ENCODE measurements at regions not wholly inside any gene's neighbourhood (a gene's known extent, or its start where the extent isn't known, plus 50 kb on each side); places are given as distances from the start of the nearest gene placed in this dataset.

GRCh38 chr5:120907953-120908352 lies 443.9 kb downstream of the PRR16 start:
- no CpG with 5 or more reads among the region's 1 CpG for WGBS, 2 experiments
- Histone ChIP-seq H3K9me3 (ENCODE audit: control insufficient read depth, low read length) (no peaks in the 10 kb centered on the region), H3K27me3 (ENCODE audit: control insufficient read depth, insufficient read depth, low read length, poor library complexity, severe bottlenecking) (no peaks in the 10 kb centered on the region), H3K27ac (ENCODE audit: insufficient read depth, low read depth, low read length, poor library complexity, severe bottlenecking) (no peak overlapping the region), H3K4me3 (ENCODE audit: insufficient read depth, low read depth, low read length) (no peak overlapping the region), H3K4me1 (ENCODE audit: control insufficient read depth, insufficient read depth, low read length) (no peaks in the 10 kb centered on the region), H3K36me3 (ENCODE audit: control insufficient read depth, insufficient read depth, low read length) (no peaks in the 10 kb centered on the region)

GRCh38 chr5:120910629-120911028 lies 446.5 kb downstream of the PRR16 start:
- H3K27ac ChIP-seq (ENCODE audit: insufficient read depth, low read depth, low read length, poor library complexity, severe bottlenecking): no peak overlapping the region
- WGBS, 2 experiments: 78 to 96% methylated on average over 1 of the region's 1 CpG
- no peaks in the 10 kb centered on the region for H3K9me3 ChIP-seq (ENCODE audit: control insufficient read depth, low read length)
- H3K27me3 ChIP-seq (ENCODE audit: control insufficient read depth, insufficient read depth, low read length, poor library complexity, severe bottlenecking): no peaks in the 10 kb centered on the region
- no peak overlapping the region for H3K4me3 ChIP-seq (ENCODE audit: insufficient read depth, low read depth, low read length)
- H3K36me3 ChIP-seq (ENCODE audit: control insufficient read depth, insufficient read depth, low read length): no peaks in the 10 kb centered on the region
- H3K4me1 ChIP-seq (ENCODE audit: control insufficient read depth, insufficient read depth, low read length): no peaks in the 10 kb centered on the region

GRCh38 chr5:120913396-120913795 lies 449.3 kb downstream of the PRR16 start:
- Histone ChIP-seq H3K4me1 (ENCODE audit: control insufficient read depth, insufficient read depth, low read length) (no peaks in the 10 kb centered on the region), H3K27me3 (ENCODE audit: control insufficient read depth, insufficient read depth, low read length, poor library complexity, severe bottlenecking) (no peaks in the 10 kb centered on the region), H3K36me3 (ENCODE audit: control insufficient read depth, insufficient read depth, low read length) (no peaks in the 10 kb centered on the region), H3K27ac (ENCODE audit: insufficient read depth, low read depth, low read length, poor library complexity, severe bottlenecking) (no peak overlapping the region), H3K9me3 (ENCODE audit: control insufficient read depth, low read length) (no peaks in the 10 kb centered on the region), H3K4me3 (ENCODE audit: insufficient read depth, low read depth, low read length) (no peak overlapping the region)
- WGBS, 2 experiments: 79 to 92% methylated on average over 1 to 2 of the region's 2 CpGs

- no peak overlapping the region for H3K4me3 ChIP-seq (ENCODE audit: insufficient read depth, low read depth, low read length)
- H3K27me3 ChIP-seq (ENCODE audit: control insufficient read depth, insufficient read depth, low read length, poor library complexity, severe bottlenecking): no peaks in the 10 kb centered on the region
- no peaks in the 10 kb centered on the region for H3K36me3 ChIP-seq (ENCODE audit: control insufficient read depth, insufficient read depth, low read length)
- no peak overlapping the region for H3K27ac ChIP-seq (ENCODE audit: insufficient read depth, low read depth, low read length, poor library complexity, severe bottlenecking)
- no peaks in the 10 kb centered on the region for H3K9me3 ChIP-seq (ENCODE audit: control insufficient read depth, low read length)
- H3K4me1 ChIP-seq (ENCODE audit: control insufficient read depth, insufficient read depth, low read length): no peaks in the 10 kb centered on the region
- 83 to 87% methylated on average over 1 of the region's 1 CpG for WGBS, 2 experiments
Observed at GRCh38 chr5:120917214-120917758, 453.2 kb downstream of the PRR16 start.

- Histone ChIP-seq H3K27ac (ENCODE audit: insufficient read depth, low read depth, low read length, poor library complexity, severe bottlenecking) (no peak overlapping the region), H3K36me3 (ENCODE audit: control insufficient read depth, insufficient read depth, low read length) (no peaks in the 10 kb centered on the region), H3K4me1 (ENCODE audit: control insufficient read depth, insufficient read depth, low read length) (no peaks in the 10 kb centered on the region), H3K4me3 (ENCODE audit: insufficient read depth, low read depth, low read length) (no peak overlapping the region), H3K9me3 (ENCODE audit: control insufficient read depth, low read length) (no peaks in the 10 kb centered on the region), H3K27me3 (ENCODE audit: control insufficient read depth, insufficient read depth, low read length, poor library complexity, severe bottlenecking) (no peaks in the 10 kb centered on the region)
- WGBS, 2 experiments: 93 to 98% methylated on average over 2 of the region's 2 CpGs
Observed at GRCh38 chr5:120919017-120919416, 454.9 kb downstream of the PRR16 start.

- no peaks in the 10 kb centered on the region for H3K27me3 ChIP-seq (ENCODE audit: control insufficient read depth, insufficient read depth, low read length, poor library complexity, severe bottlenecking)
- H3K36me3 ChIP-seq (ENCODE audit: control insufficient read depth, insufficient read depth, low read length): no peaks in the 10 kb centered on the region
- H3K27ac ChIP-seq (ENCODE audit: insufficient read depth, low read depth, low read length, poor library complexity, severe bottlenecking): no peak overlapping the region
- no peaks in the 10 kb centered on the region for H3K9me3 ChIP-seq (ENCODE audit: control insufficient read depth, low read length)
- no peak overlapping the region for H3K4me3 ChIP-seq (ENCODE audit: insufficient read depth, low read depth, low read length)
- WGBS, 2 experiments: 85 to 92% methylated on average over 2 of the region's 3 CpGs
- no peaks in the 10 kb centered on the region for H3K4me1 ChIP-seq (ENCODE audit: control insufficient read depth, insufficient read depth, low read length)
Observed at GRCh38 chr5:120923026-120923425, 458.9 kb downstream of the PRR16 start.

- Histone ChIP-seq H3K4me1 (ENCODE audit: control insufficient read depth, insufficient read depth, low read length) (no peaks in the 10 kb centered on the region), H3K4me3 (ENCODE audit: insufficient read depth, low read depth, low read length) (no peak overlapping the region), H3K27ac (ENCODE audit: insufficient read depth, low read depth, low read length, poor library complexity, severe bottlenecking) (no peak overlapping the region), H3K36me3 (ENCODE audit: control insufficient read depth, insufficient read depth, low read length) (no peaks in the 10 kb centered on the region), H3K27me3 (ENCODE audit: control insufficient read depth, insufficient read depth, low read length, poor library complexity, severe bottlenecking) (no peaks in the 10 kb centered on the region), H3K9me3 (ENCODE audit: control insufficient read depth, low read length) (no peaks in the 10 kb centered on the region)
- 90% methylated on average over 1 of the region's 1 CpG for WGBS, 2 experiments
Observed at GRCh38 chr5:120926471-120926870, 462.4 kb downstream of the PRR16 start.

GRCh38 chr5:120927950-120928530 lies 463.9 kb downstream of the PRR16 start:
- no peak overlapping the region for H3K27ac ChIP-seq (ENCODE audit: insufficient read depth, low read depth, low read length, poor library complexity, severe bottlenecking)
- no peak overlapping the region for H3K4me3 ChIP-seq (ENCODE audit: insufficient read depth, low read depth, low read length)
- no peaks in the 10 kb centered on the region for H3K4me1 ChIP-seq (ENCODE audit: control insufficient read depth, insufficient read depth, low read length)
- H3K9me3 ChIP-seq (ENCODE audit: control insufficient read depth, low read length): no peaks in the 10 kb centered on the region
- H3K36me3 ChIP-seq (ENCODE audit: control insufficient read depth, insufficient read depth, low read length): no peaks in the 10 kb centered on the region
- no peaks in the 10 kb centered on the region for H3K27me3 ChIP-seq (ENCODE audit: control insufficient read depth, insufficient read depth, low read length, poor library complexity, severe bottlenecking)

- H3K4me3 ChIP-seq (ENCODE audit: insufficient read depth, low read depth, low read length): no peak overlapping the region
Observed at GRCh38 chr5:120932480-120932879, 468.4 kb downstream of the PRR16 start.

GRCh38 chr5:120934031-120934430 lies 469.9 kb downstream of the PRR16 start:
- no peak overlapping the region for H3K4me3 ChIP-seq (ENCODE audit: insufficient read depth, low read depth, low read length)
- no peaks in the 10 kb centered on the region for H3K36me3 ChIP-seq (ENCODE audit: control insufficient read depth, insufficient read depth, low read length)
- no peaks in the 10 kb centered on the region for H3K9me3 ChIP-seq (ENCODE audit: control insufficient read depth, low read length)
- no peak overlapping the region for H3K27ac ChIP-seq (ENCODE audit: insufficient read depth, low read depth, low read length, poor library complexity, severe bottlenecking)
- H3K27me3 ChIP-seq (ENCODE audit: control insufficient read depth, insufficient read depth, low read length, poor library complexity, severe bottlenecking): no peaks in the 10 kb centered on the region
- WGBS, 2 experiments: 83 to 91% methylated on average over 1 of the region's 1 CpG
- H3K4me1 ChIP-seq (ENCODE audit: control insufficient read depth, insufficient read depth, low read length): no peaks in the 10 kb centered on the region

More at GRCh38 chr5:120932480-120932879, 468.4 kb downstream of the PRR16 start:
- Histone ChIP-seq H3K9me3 (ENCODE audit: control insufficient read depth, low read length) (no peaks in the 10 kb centered on the region), H3K27ac (ENCODE audit: insufficient read depth, low read depth, low read length, poor library complexity, severe bottlenecking) (no peak overlapping the region), H3K27me3 (ENCODE audit: control insufficient read depth, insufficient read depth, low read length, poor library complexity, severe bottlenecking) (no peaks in the 10 kb centered on the region), H3K36me3 (ENCODE audit: control insufficient read depth, insufficient read depth, low read length) (no peaks in the 10 kb centered on the region), H3K4me1 (ENCODE audit: control insufficient read depth, insufficient read depth, low read length) (no peaks in the 10 kb centered on the region)

GRCh38 chr5:120936652-120937051 lies 472.6 kb downstream of the PRR16 start:
- Histone ChIP-seq H3K9me3 (ENCODE audit: control insufficient read depth, low read length) (no peaks in the 10 kb centered on the region), H3K4me1 (ENCODE audit: control insufficient read depth, insufficient read depth, low read length) (no peaks in the 10 kb centered on the region), H3K4me3 (ENCODE audit: insufficient read depth, low read depth, low read length) (no peak overlapping the region), H3K27ac (ENCODE audit: insufficient read depth, low read depth, low read length, poor library complexity, severe bottlenecking) (no peak overlapping the region), H3K27me3 (ENCODE audit: control insufficient read depth, insufficient read depth, low read length, poor library complexity, severe bottlenecking) (no peaks in the 10 kb centered on the region), H3K36me3 (ENCODE audit: control insufficient read depth, insufficient read depth, low read length) (no peaks in the 10 kb centered on the region)
- WGBS, 2 experiments: 90 to 92% methylated on average over 31 of the region's 31 CpGs

All from ectodermal cell (in vitro differentiated cells).